H1 (cell line): ENCODE measurements at regions not wholly inside any gene's neighbourhood (a gene's known extent, or its start where the extent isn't known, plus 50 kb on each side); places are given as distances from the start of the nearest gene placed in this dataset.

Source experiments
- CTCF ChIA-PET: fragments of 300-600 bp; sonication (Branson Sonifier 250); formaldehyde crosslinking; loops from one replicate; lab custom pipeline; 2021; ENCODE audit not compliant: partially characterized antibody; lab: Charles Lee
- POLR2A ChIA-PET: fragments of 300-600 bp; sonication (Branson Sonifier 250); formaldehyde crosslinking; loops from one replicate; lab custom pipeline; 2021; ENCODE audit warnings: inconsistent platforms; ENCODE audit not compliant: partially characterized antibody; lab: Charles Lee
- DNase-seq, 2 experiments: peaks; one replicate each; pipeline versions ENCODE4 v3.0.0 to v3.0.0-alpha.2; 2010 to 2022; ENCODE audit warnings: low spot score in 2 of 2, low read depth in 1 of 2, mixed read lengths in 1 of 2
- FAIRE-seq: peaks from 2 replicates; lab custom pipeline; 2011; peaks lifted over from hg19 to GRCh38; lab: Jason Lieb, UNC
- H2AFZ ChIP-seq: 2 replicates; pipeline ENCODE4 v1.8.1; 2012; ENCODE audit warnings: low read length, inconsistent platforms
- H2AK5ac ChIP-seq: 2 replicates; pipeline ENCODE4 v1.6.1; 2013; ENCODE audit warnings: low read depth, low read length
- H2BK120ac ChIP-seq: replicated peaks from 2 replicates; pipeline ENCODE3; 2013; ENCODE audit warnings: low read depth, low read length, inconsistent platforms
- H2BK12ac ChIP-seq: 2 replicates; pipeline ENCODE4 v1.6.1; 2013; ENCODE audit warnings: low read depth, low read length
- H2BK15ac ChIP-seq: 2 replicates; pipeline ENCODE4 v1.6.1; 2013; ENCODE audit warnings: low read length
- H2BK20ac ChIP-seq: 2 replicates; pipeline ENCODE4 v1.6.1; 2013; ENCODE audit warnings: low read length
- H2BK5ac ChIP-seq: 2 replicates; pipeline ENCODE4 v1.6.1; 2013; ENCODE audit warnings: low read depth, low read length
- H3K14ac ChIP-seq: 2 replicates; pipeline ENCODE4 v1.6.1; 2013; ENCODE audit warnings: inconsistent platforms; ENCODE audit not compliant: insufficient read length
- H3K18ac ChIP-seq: 2 replicates; pipeline ENCODE4 v1.6.1; 2013; ENCODE audit warnings: low read length; ENCODE audit errors: extremely low read depth
- H3K23ac ChIP-seq: 2 replicates; pipeline ENCODE4 v1.6.1; 2013; ENCODE audit warnings: inconsistent platforms; ENCODE audit not compliant: insufficient read length
- H3K23me2 ChIP-seq: 2 replicates; pipeline ENCODE4 v1.6.1; 2013; ENCODE audit warnings: low read depth, low read length
- H3K27ac ChIP-seq: 2 replicates; pipeline ENCODE4 v1.6.1; 2011; ENCODE audit warnings: low read depth, low read length, inconsistent platforms
- H3K27me3 ChIP-seq, 4 experiments: replicated peaks in 1 of 4; 1 replicate in 1 of 4; 2 replicates in 3 of 4; pipeline versions ENCODE4 v1.6.1 to v1.8.1; 2011 to 2013; ENCODE audit warnings: low read length in 3 of 4, mild to moderate bottlenecking in 3 of 4, inconsistent platforms in 2 of 4, mixed read lengths in 2 of 4, moderate library complexity in 1 of 4; ENCODE audit not compliant: control insufficient read depth in 3 of 4, insufficient read depth in 3 of 4; ENCODE audit errors: extremely low read depth in 1 of 4
- H3K36me3 ChIP-seq, 4 experiments: 2 replicates each; pipeline versions ENCODE4 v1.6.1 to v1.8.1; 2011 to 2013; ENCODE audit warnings: mild to moderate bottlenecking in 4 of 4, low read length in 3 of 4, moderate library complexity in 2 of 4, control low read depth in 1 of 4, inconsistent platforms in 1 of 4; ENCODE audit not compliant: insufficient read depth in 4 of 4, control insufficient read depth in 2 of 4
- H3K4ac ChIP-seq: replicated peaks from 2 replicates; pipeline ENCODE3; 2013; ENCODE audit warnings: low read length, low read depth, mixed read lengths, inconsistent platforms; ENCODE audit not compliant: insufficient read length
- H3K4me1 ChIP-seq, 4 experiments: replicated peaks in 1 of 4; 1 replicate in 1 of 4; 2 replicates in 3 of 4; pipeline versions ENCODE4 v1.6.1 to v1.8.1; 2011 to 2013; ENCODE audit warnings: low read length in 3 of 4, inconsistent platforms in 2 of 4, mixed read lengths in 1 of 4; ENCODE audit not compliant: insufficient read depth in 4 of 4, control insufficient read depth in 3 of 4
- H3K4me2 ChIP-seq, 2 experiments: 2 replicates each; pipeline versions ENCODE4 v1.6.1 to v1.8.1; 2011 to 2013; ENCODE audit warnings: low read depth in 2 of 2, low read length in 2 of 2, control low read depth in 1 of 2, inconsistent platforms in 1 of 2, mild to moderate bottlenecking in 1 of 2; ENCODE audit not compliant: insufficient read depth in 1 of 2
- H3K4me3 ChIP-seq, 4 experiments: fragments of 200-600, 300-600 bp in 1 of 4; sonication (generic), shearing (Covaris generic), sonication (Bioruptor Twin) in 1 of 4; 2 replicates each; pipeline versions ENCODE4 v1.5.1 to v1.8.1; 2011 to 2016; ENCODE audit warnings: low read length in 4 of 4, low read depth in 3 of 4, control low read depth in 2 of 4, inconsistent platforms in 2 of 4, mild to moderate bottlenecking in 2 of 4, mixed read lengths in 1 of 4, moderate library complexity in 1 of 4; ENCODE audit not compliant: insufficient read depth in 2 of 4; ENCODE audit errors: extremely low read depth in 1 of 4
- H3K56ac ChIP-seq: replicated peaks from 2 replicates; pipeline ENCODE3; 2013; ENCODE audit warnings: low read depth, mild to moderate bottlenecking, mixed read lengths, low read length, inconsistent platforms; ENCODE audit not compliant: insufficient read length
- H3K79me1 ChIP-seq: 2 replicates; pipeline ENCODE4 v1.6.1; 2013; ENCODE audit warnings: low read depth, low read length, control low read depth
- H3K79me2 ChIP-seq, 2 experiments: 2 replicates each; pipeline versions ENCODE4 v1.6.1 to v1.8.1; 2012 to 2013; ENCODE audit warnings: low read length in 2 of 2, mild to moderate bottlenecking in 2 of 2, inconsistent platforms in 1 of 2; ENCODE audit not compliant: insufficient read depth in 2 of 2, control insufficient read depth in 1 of 2
- H3K9ac ChIP-seq, 4 experiments: replicated peaks in 1 of 4; 1 replicate in 1 of 4; 2 replicates in 3 of 4; pipeline versions ENCODE4 v1.6.1 to v1.8.1; 2011 to 2013; ENCODE audit warnings: low read depth in 3 of 4, low read length in 3 of 4, control low read depth in 2 of 4, mild to moderate bottlenecking in 2 of 4, moderate library complexity in 2 of 4, inconsistent platforms in 1 of 4; ENCODE audit errors: extremely low read depth in 1 of 4
- H3K9me3 ChIP-seq, 2 experiments: 2 replicates each; pipeline versions ENCODE4 v1.6.1 to v1.8.1; 2012 to 2013; ENCODE audit warnings: mild to moderate bottlenecking in 2 of 2, moderate library complexity in 2 of 2, control low read depth in 1 of 2, inconsistent platforms in 1 of 2, low read depth in 1 of 2, low read length in 1 of 2, mixed read lengths in 1 of 2; ENCODE audit not compliant: insufficient read depth in 2 of 2
- H4K20me1 ChIP-seq, 2 experiments: replicated peaks in 1 of 2; 2 replicates each; pipeline versions ENCODE3 to v1.8.1; 2011 to 2013; ENCODE audit warnings: inconsistent platforms in 2 of 2, low read length in 2 of 2, mild to moderate bottlenecking in 1 of 2; ENCODE audit not compliant: insufficient read depth in 2 of 2, control insufficient read depth in 1 of 2
- H4K5ac ChIP-seq: 2 replicates; pipeline ENCODE4 v1.6.1; 2013; ENCODE audit warnings: low read length, low read depth, mixed read lengths, inconsistent platforms; ENCODE audit not compliant: insufficient read length
- H4K8ac ChIP-seq: 2 replicates; pipeline ENCODE4 v1.8.0; 2013; ENCODE audit warnings: mild to moderate bottlenecking, moderate library complexity, low read length, inconsistent platforms; ENCODE audit not compliant: insufficient read depth; ENCODE audit errors: extremely low read depth
- H4K91ac ChIP-seq: replicated peaks from 2 replicates; pipeline ENCODE3; 2013; ENCODE audit warnings: low read length, mixed read lengths, inconsistent platforms; ENCODE audit not compliant: insufficient read length
- WGBS, 2 experiments: shearing (Covaris generic) in 1 of 2; methylation state at CpG; one replicate each; pipeline versions ENCODE4 v1.1.6 to v1.1.7; 2013 to 2015; ENCODE audit warnings: low lambda C conversion rate in 2 of 2, mixed read lengths in 2 of 2, inconsistent platforms in 1 of 2, low coverage in 1 of 2, missing lambda C conversion rate in 1 of 2; ENCODE audit not compliant: insufficient replicate concordance in 2 of 2, insufficient coverage in 1 of 2, insufficient read length in 1 of 2; ENCODE audit errors: extremely low coverage in 1 of 2, missing lambda C conversion rate in 1 of 2; 5-methylcytosine and 5-hydroxymethylcytosine counted together
- TF ChIP-seq, protein P1 (sequence below), 3 experiments: IDR thresholded peaks; 1 replicate in 2 of 3; 2 replicates in 1 of 3; pipeline versions ENCODE4 v1.5.1 to v1.6.1; 2011; ENCODE audit warnings: low read length in 3 of 3, mild to moderate bottlenecking in 3 of 3, inconsistent platforms in 2 of 3, low read depth in 1 of 3, moderate library complexity in 1 of 3; ENCODE audit not compliant: insufficient read depth in 1 of 3; ENCODE audit errors: control extremely low read depth in 1 of 3

- H3K23ac ChIP-seq, result no peak overlapping the region
- DNase-seq (no peak), FAIRE-seq (no peak)
- 84% methylated on average over 11 of the region's 11 CpGs; no CpG with 5 or more reads in 1 of the 2 experiments for WGBS, 2 experiments
- H4K5ac ChIP-seq, result no peak overlapping the region
- H3K56ac ChIP-seq, result no peak overlapping the region
- TF ChIP-seq, protein P1, sequence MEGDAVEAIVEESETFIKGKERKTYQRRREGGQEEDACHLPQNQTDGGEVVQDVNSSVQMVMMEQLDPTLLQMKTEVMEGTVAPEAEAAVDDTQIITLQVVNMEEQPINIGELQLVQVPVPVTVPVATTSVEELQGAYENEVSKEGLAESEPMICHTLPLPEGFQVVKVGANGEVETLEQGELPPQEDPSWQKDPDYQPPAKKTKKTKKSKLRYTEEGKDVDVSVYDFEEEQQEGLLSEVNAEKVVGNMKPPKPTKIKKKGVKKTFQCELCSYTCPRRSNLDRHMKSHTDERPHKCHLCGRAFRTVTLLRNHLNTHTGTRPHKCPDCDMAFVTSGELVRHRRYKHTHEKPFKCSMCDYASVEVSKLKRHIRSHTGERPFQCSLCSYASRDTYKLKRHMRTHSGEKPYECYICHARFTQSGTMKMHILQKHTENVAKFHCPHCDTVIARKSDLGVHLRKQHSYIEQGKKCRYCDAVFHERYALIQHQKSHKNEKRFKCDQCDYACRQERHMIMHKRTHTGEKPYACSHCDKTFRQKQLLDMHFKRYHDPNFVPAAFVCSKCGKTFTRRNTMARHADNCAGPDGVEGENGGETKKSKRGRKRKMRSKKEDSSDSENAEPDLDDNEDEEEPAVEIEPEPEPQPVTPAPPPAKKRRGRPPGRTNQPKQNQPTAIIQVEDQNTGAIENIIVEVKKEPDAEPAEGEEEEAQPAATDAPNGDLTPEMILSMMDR (IDR thresholded peaks at IDR 0.05; ENCODE audit: control extremely low read depth in 1 of 3, insufficient read depth in 1 of 3, low read depth in 1 of 3, low read length in 3 of 3), result no peak
- no peak overlapping the region for H3K14ac ChIP-seq
- H2AK5ac ChIP-seq, result no peak overlapping the region
- H3K79me1 ChIP-seq, result no peaks in the 10 kb centered on the region
- H2AFZ ChIP-seq, result no peak overlapping the region
- no peak overlapping the region for H2BK120ac ChIP-seq
- H2BK5ac ChIP-seq, result no peak overlapping the region
- no peak overlapping the region for H4K8ac ChIP-seq
- H3K9ac ChIP-seq, result no peak overlapping the region
- H3K4me1 ChIP-seq, result no peaks in the 10 kb centered on the region; a peak in 1 of 7 replicates
- H3K4ac ChIP-seq, result no peak overlapping the region
- no peak overlapping the region for H3K4me3 ChIP-seq
- H3K27ac ChIP-seq, result no peak overlapping the region
- no peaks in the 10 kb centered on the region for H3K27me3 ChIP-seq
- CTCF ChIA-PET, result interaction anchor here (0.6 to 2.1 kb wide), 2 partner anchors 13 to 289 kb away, joined by 3 to 6 read pairs; no protein-coding TSS in a partner anchor
- H3K36me3 ChIP-seq, result no peaks in the 10 kb centered on the region
- H4K20me1 ChIP-seq, result no peaks in the 10 kb centered on the region
- POLR2A ChIA-PET, result no interaction called here
- no peaks in the 10 kb centered on the region for H3K79me2 ChIP-seq
- H4K91ac ChIP-seq, result no peak overlapping the region
- H2BK12ac ChIP-seq, result no peak overlapping the region
- no peak overlapping the region for H2BK15ac ChIP-seq
- no peaks in the 10 kb centered on the region for H3K23me2 ChIP-seq
- no peak overlapping the region for H2BK20ac ChIP-seq
- no peak overlapping the region for H3K18ac ChIP-seq
- H3K9me3 ChIP-seq, result peaks cover 14 to 20% of the 10 kb centered on the region in 2 experiments
- H3K4me2 ChIP-seq, result no peak overlapping the region
Observed at GRCh38 chr18:77366067-77366719, 116.5 kb downstream of the GALR1 start.
